Keratinocyte (primary cell): ENCODE measurements at regions not wholly inside any gene's neighbourhood (a gene's known extent, or its start where the extent isn't known, plus 50 kb on each side); places are given as distances from the start of the nearest gene placed in this dataset.

Experiments used
- DNase-seq: peaks from one replicate; pipeline ENCODE4 v3.0.0-alpha.2; 2011; ENCODE audit warnings: low read depth, missing footprints, low spot score
- FAIRE-seq: peaks from 2 replicates; lab custom pipeline; 2011; peaks lifted over from hg19 to GRCh38; lab: Jason Lieb, UNC
- H2AFZ ChIP-seq: 2 replicates; pipeline ENCODE4 v1.6.0; 2012; ENCODE audit warnings: low read length, control low read depth, inconsistent platforms; ENCODE audit not compliant: control insufficient read depth
- H3K27ac ChIP-seq: 2 replicates; pipeline ENCODE4 v1.5.1; 2011; ENCODE audit warnings: low read length; ENCODE audit not compliant: control insufficient read depth, insufficient read depth
- H3K27me3 ChIP-seq: 3 replicates; pipeline ENCODE4 v1.6.0; 2011; ENCODE audit warnings: low read length; ENCODE audit not compliant: control insufficient read depth, insufficient read depth; ENCODE audit errors: extremely low read depth
- H3K36me3 ChIP-seq, 2 experiments: 2 replicates in 1 of 2; 3 replicates in 1 of 2; pipeline ENCODE4 v1.5.1; 2011; ENCODE audit warnings: low read length in 2 of 2, mild to moderate bottlenecking in 1 of 2; ENCODE audit not compliant: control insufficient read depth in 2 of 2, insufficient read depth in 2 of 2; ENCODE audit errors: extremely low read depth in 1 of 2
- H3K4me1 ChIP-seq: 3 replicates; pipeline ENCODE4 v1.5.1; 2011; ENCODE audit warnings: low read length; ENCODE audit not compliant: control insufficient read depth, insufficient read depth; ENCODE audit errors: extremely low read depth
- H3K4me2 ChIP-seq: 3 replicates; pipeline ENCODE4 v1.6.0; 2011; ENCODE audit warnings: low read depth, low read length; ENCODE audit not compliant: control insufficient read depth, insufficient read depth; ENCODE audit errors: extremely low read depth
- H3K4me3 ChIP-seq, 3 experiments: fragments of 200-600 bp in 1 of 3; sonication (generic) in 1 of 3; 2 replicates in 2 of 3; 3 replicates in 1 of 3; pipeline ENCODE4 v1.5.1; 2011 to 2016; ENCODE audit warnings: low read length in 3 of 3, mild to moderate bottlenecking in 3 of 3, control low read depth in 2 of 3, inconsistent platforms in 1 of 3, low read depth in 1 of 3, mixed read lengths in 1 of 3, mixed run types in 1 of 3, moderate library complexity in 1 of 3; ENCODE audit not compliant: control insufficient read depth in 2 of 3, insufficient read depth in 2 of 3; ENCODE audit errors: extremely low read depth in 1 of 3
- H3K79me2 ChIP-seq: 2 replicates; pipeline ENCODE4 v1.6.0; 2012; ENCODE audit warnings: low read length; ENCODE audit not compliant: control insufficient read depth, insufficient read depth
- H3K9ac ChIP-seq: 3 replicates; pipeline ENCODE4 v1.6.0; 2011; ENCODE audit warnings: low read length; ENCODE audit not compliant: control insufficient read depth, insufficient read depth; ENCODE audit errors: extremely low read depth
- H3K9me1 ChIP-seq: 3 replicates; pipeline ENCODE4 v1.6.0; 2011; ENCODE audit warnings: low read length; ENCODE audit not compliant: control insufficient read depth, insufficient read depth; ENCODE audit errors: extremely low read depth
- H3K9me3 ChIP-seq: 2 replicates; pipeline ENCODE4 v1.5.1; 2012; ENCODE audit warnings: low read depth, low read length; ENCODE audit not compliant: control insufficient read depth
- H4K20me1 ChIP-seq: 3 replicates; pipeline ENCODE4 v1.6.0; 2011; ENCODE audit warnings: low read length; ENCODE audit not compliant: control insufficient read depth, insufficient read depth; ENCODE audit errors: extremely low read depth
- CTCF ChIP-seq, 3 experiments: IDR thresholded peaks in 1 of 3; conservative IDR thresholded peaks in 1 of 3; optimal IDR thresholded peaks in 1 of 3; 2 replicates in 2 of 3; 3 replicates in 1 of 3; pipeline versions ENCODE3 to v1.5.1; 2011; ENCODE audit warnings: low read length in 3 of 3, mild to moderate bottlenecking in 3 of 3, moderate library complexity in 2 of 3, control low read depth in 1 of 3, inconsistent platforms in 1 of 3; ENCODE audit not compliant: insufficient read depth in 2 of 3; ENCODE audit errors: extremely low read depth in 1 of 3
- EZH2 ChIP-seq: IDR thresholded peaks from one replicate; pipeline ENCODE4 v1.6.1; 2012; ENCODE audit warnings: inconsistent platforms, mild to moderate bottlenecking, low read length, moderate library complexity
- dilution Hi-C: fragments of 300-500 bp; cut with MboI; formaldehyde crosslinking; loops from one replicate; pipeline ENCODE4 v1.7.0; 2020; ENCODE audit warnings: low sequenced_read_pairs; ENCODE audit not compliant: extremely low pct_ligation_motif_present

- no peaks in the 10 kb centered on the region for H3K36me3 ChIP-seq
- no peak overlapping the region for H3K9ac ChIP-seq
- H4K20me1 ChIP-seq, result no peaks in the 10 kb centered on the region
- no peaks in the 10 kb centered on the region for H3K79me2 ChIP-seq
- no peak for FAIRE-seq
- dilution Hi-C loops, result no loop called here
- H3K4me3 ChIP-seq, result no peak overlapping the region
- H3K9me3 ChIP-seq, result no peaks in the 10 kb centered on the region
- H3K27ac ChIP-seq, result no peak overlapping the region
- no peaks in the 10 kb centered on the region for H3K4me1 ChIP-seq
- H3K9me1 ChIP-seq, result no peaks in the 10 kb centered on the region
- no peak for DNase-seq
- H2AFZ ChIP-seq, result no peak overlapping the region
- TF ChIP-seq EZH2 (no peak), CTCF (optimal IDR thresholded peaks at IDR 0.05 in 1 of 3, IDR thresholded peaks at IDR 0.05 in 1 of 3, conservative IDR thresholded peaks at IDR 0.05 in 1 of 3; ENCODE audit: extremely low read depth in 1 of 3, insufficient read depth in 2 of 3, low read length in 3 of 3) (no peak)
- H3K4me2 ChIP-seq, result no peak overlapping the region
- H3K27me3 ChIP-seq, result no peaks in the 10 kb centered on the region
These were observed 144.2 kb upstream of the VSTM2A start for GRCh38 chr7:54397836-54398612.

DNA sequence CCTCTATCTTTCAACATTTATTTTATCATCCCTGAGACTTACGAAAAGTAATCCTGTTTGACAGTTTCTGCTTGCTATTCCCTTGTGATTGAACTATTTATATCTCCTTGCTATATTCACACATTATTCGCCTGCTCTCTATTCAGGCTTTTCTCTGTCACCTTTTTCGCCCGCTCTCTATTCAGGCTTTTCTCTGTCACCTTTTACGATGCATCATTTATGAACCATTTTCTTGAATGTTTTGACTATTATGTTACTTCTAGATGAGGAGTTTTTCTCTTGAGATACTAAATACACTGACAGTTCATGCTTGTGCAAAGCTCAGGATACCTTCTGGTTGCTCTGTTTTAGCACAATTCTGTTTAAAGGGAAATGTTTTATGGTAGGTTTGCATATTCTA lies 143.3 kb upstream of the VSTM2A start:
- Histone ChIP-seq H3K9ac (no peak overlapping the region), H3K9me3 (no peaks in the 10 kb centered on the region), H3K4me3 (no peak overlapping the region), H2AFZ (no peak overlapping the region), H3K36me3 (no peaks in the 10 kb centered on the region), H3K4me2 (no peak overlapping the region), H4K20me1 (no peaks in the 10 kb centered on the region), H3K9me1 (no peaks in the 10 kb centered on the region), H3K4me1 (no peaks in the 10 kb centered on the region), H3K27ac (no peak overlapping the region), H3K79me2 (no peaks in the 10 kb centered on the region), H3K27me3 (no peaks in the 10 kb centered on the region)
- FAIRE-seq (no peak), DNase-seq (no peak)
- dilution Hi-C loops, result no loop called here
- TF ChIP-seq EZH2, result no peak

- no peaks in the 10 kb centered on the region for H3K36me3 ChIP-seq
- dilution Hi-C loops, result no loop called here
- DNase-seq (no peak), FAIRE-seq (no peak)
- no peak overlapping the region for H3K4me2 ChIP-seq
- no peaks in the 10 kb centered on the region for H3K79me2 ChIP-seq
- no peaks in the 10 kb centered on the region for H3K27me3 ChIP-seq
- no peaks in the 10 kb centered on the region for H3K9me3 ChIP-seq
- no peak overlapping the region for H3K27ac ChIP-seq
- H3K9me1 ChIP-seq, result no peaks in the 10 kb centered on the region
- no peak overlapping the region for H2AFZ ChIP-seq
- no peak overlapping the region for H3K4me3 ChIP-seq
- H3K9ac ChIP-seq, result no peak overlapping the region
- TF ChIP-seq EZH2 (no peak), CTCF (optimal IDR thresholded peaks at IDR 0.05 in 1 of 3, IDR thresholded peaks at IDR 0.05 in 1 of 3, conservative IDR thresholded peaks at IDR 0.05 in 1 of 3; ENCODE audit: extremely low read depth in 1 of 3, insufficient read depth in 2 of 3, low read length in 3 of 3) (no peak)
- no peaks in the 10 kb centered on the region for H4K20me1 ChIP-seq
- no peaks in the 10 kb centered on the region for H3K4me1 ChIP-seq
These were observed 132.3 kb upstream of the VSTM2A start for GRCh38 chr7:54409917-54410316.
